Karpas-422 (cell line): ENCODE measurements at regions not wholly inside any gene's neighbourhood (a gene's known extent, or its start where the extent isn't known, plus 50 kb on each side); places are given as distances from the start of the nearest gene placed in this dataset.

Experiments used
- DNase-seq: peaks from one replicate; pipeline ENCODE4 v3.0.0-alpha.2; 2015
- H2AFZ ChIP-seq: fragments of 200-600 bp; sonication (generic); 2 replicates; pipeline ENCODE4 v1.6.1; 2014; ENCODE audit warnings: antibody characterized with exemption, low read length, mixed read lengths
- H3K27ac ChIP-seq: fragments of 200-600 bp; sonication (generic); 2 replicates; pipeline ENCODE4 v1.5.1; 2014; ENCODE audit warnings: mild to moderate bottlenecking, low read length, moderate library complexity
- H3K27me3 ChIP-seq: fragments of 200-600 bp; sonication (generic); 2 replicates; pipeline ENCODE4 v1.6.1; 2014; ENCODE audit warnings: low read length, mixed read lengths
- H3K36me3 ChIP-seq: fragments of 200-600 bp; sonication (generic); 2 replicates; pipeline ENCODE4 v1.6.1; 2014; ENCODE audit warnings: low read length, mixed read lengths; ENCODE audit not compliant: insufficient read depth
- H3K4me1 ChIP-seq: fragments of 200-600 bp; sonication (generic); 2 replicates; pipeline ENCODE4 v1.6.1; 2014; ENCODE audit warnings: mild to moderate bottlenecking, low read length, mixed read lengths
- H3K4me2 ChIP-seq: fragments of 200-600 bp; sonication (generic); 2 replicates; pipeline ENCODE4 v1.6.1; 2014; ENCODE audit warnings: low read length, low read depth, mild to moderate bottlenecking; ENCODE audit not compliant: poor library complexity, severe bottlenecking
- H3K4me3 ChIP-seq: fragments of 200-600 bp; sonication (generic); 2 replicates; pipeline ENCODE4 v1.5.1; 2014; ENCODE audit warnings: mild to moderate bottlenecking, antibody characterized with exemption, low read length, mixed read lengths
- H3K79me2 ChIP-seq: fragments of 200-600 bp; sonication (generic); 2 replicates; pipeline ENCODE4 v1.6.1; 2014; ENCODE audit warnings: mild to moderate bottlenecking, low read length, mixed read lengths
- H3K9ac ChIP-seq: fragments of 200-600 bp; sonication (generic); 2 replicates; pipeline ENCODE4 v1.6.0; 2014; ENCODE audit warnings: low read length
- H3K9me2 ChIP-seq: fragments of 200-600 bp; sonication (generic), shearing (Covaris generic); replicated peaks from 2 replicates; pipeline ENCODE4 v1.6.0; 2014; ENCODE audit warnings: mild to moderate bottlenecking, low read length, moderate library complexity; ENCODE audit not compliant: insufficient read depth
- H3K9me3 ChIP-seq: fragments of 300-700, 200-600 bp; sonication (generic); 2 replicates; pipeline ENCODE4 v1.6.1; 2014; ENCODE audit warnings: low read length, mixed read lengths
- H4K20me1 ChIP-seq: fragments of 200-600 bp; sonication (generic); 2 replicates; pipeline ENCODE4 v1.6.1; 2014; ENCODE audit warnings: mild to moderate bottlenecking, antibody characterized with exemption, low read length, low read depth; ENCODE audit not compliant: insufficient read depth

GRCh38 chr9:78678877-78679276, 382.0 kb downstream of the PSAT1 start:
- Histone ChIP-seq H3K4me2 (no peak overlapping the region), H3K4me1 (no peaks in the 10 kb centered on the region), H3K27ac (no peak overlapping the region), H4K20me1 (no peaks in the 10 kb centered on the region), H3K36me3 (no peaks in the 10 kb centered on the region), H3K4me3 (no peak overlapping the region), H3K9me2 (no peaks in the 10 kb centered on the region), H3K79me2 (no peaks in the 10 kb centered on the region), H3K9me3 (no peaks in the 10 kb centered on the region), H3K27me3 (no peaks in the 10 kb centered on the region), H3K9ac (no peak overlapping the region), H2AFZ (no peak overlapping the region)
- DNase-seq: no peak

- Histone ChIP-seq H3K27ac (no peak overlapping the region), H3K4me2 (no peak overlapping the region), H4K20me1 (no peaks in the 10 kb centered on the region), H3K79me2 (no peaks in the 10 kb centered on the region), H3K27me3 (no peaks in the 10 kb centered on the region), H3K4me3 (no peak overlapping the region), H3K36me3 (no peaks in the 10 kb centered on the region), H3K4me1 (no peaks in the 10 kb centered on the region), H2AFZ (no peak overlapping the region), H3K9me3 (no peaks in the 10 kb centered on the region), H3K9me2 (no peaks in the 10 kb centered on the region), H3K9ac (no peak overlapping the region)
- DNase-seq: no peak
Measured at GRCh38 chr9:78680196-78680595, 383.3 kb downstream of the PSAT1 start.

- Histone ChIP-seq H3K9ac (no peak overlapping the region), H2AFZ (no peak overlapping the region), H3K9me3 (no peaks in the 10 kb centered on the region), H4K20me1 (no peaks in the 10 kb centered on the region), H3K4me3 (no peak overlapping the region), H3K36me3 (no peaks in the 10 kb centered on the region), H3K27me3 (no peaks in the 10 kb centered on the region), H3K4me2 (no peak overlapping the region), H3K9me2 (no peaks in the 10 kb centered on the region), H3K27ac (no peak overlapping the region), H3K4me1 (no peaks in the 10 kb centered on the region), H3K79me2 (no peaks in the 10 kb centered on the region)
- no peak for DNase-seq
Measured at GRCh38 chr9:78682216-78682615, 385.3 kb downstream of the PSAT1 start.

GRCh38 chr9:78685471-78685870, 388.5 kb downstream of the PSAT1 start:
- H3K4me1 ChIP-seq: no peaks in the 10 kb centered on the region
- no peak overlapping the region for H3K4me2 ChIP-seq
- no peak overlapping the region for H3K27ac ChIP-seq
- H3K27me3 ChIP-seq: no peaks in the 10 kb centered on the region
- H2AFZ ChIP-seq: no peak overlapping the region
- H3K9me3 ChIP-seq: no peaks in the 10 kb centered on the region
- DNase-seq: no peak
- H3K4me3 ChIP-seq: no peak overlapping the region
- no peaks in the 10 kb centered on the region for H3K36me3 ChIP-seq
- H4K20me1 ChIP-seq: no peaks in the 10 kb centered on the region
- H3K9ac ChIP-seq: no peak overlapping the region
- no peaks in the 10 kb centered on the region for H3K79me2 ChIP-seq
- no peaks in the 10 kb centered on the region for H3K9me2 ChIP-seq

- no peaks in the 10 kb centered on the region for H3K9me3 ChIP-seq
- H2AFZ ChIP-seq: no peak overlapping the region
- H3K36me3 ChIP-seq: no peaks in the 10 kb centered on the region
- no peak overlapping the region for H3K27ac ChIP-seq
- no peak overlapping the region for H3K9ac ChIP-seq
- DNase-seq: no peak
- H3K79me2 ChIP-seq: no peaks in the 10 kb centered on the region
- no peak overlapping the region for H3K4me2 ChIP-seq
- no peaks in the 10 kb centered on the region for H4K20me1 ChIP-seq
- no peaks in the 10 kb centered on the region for H3K9me2 ChIP-seq
- H3K4me1 ChIP-seq: no peaks in the 10 kb centered on the region
- no peaks in the 10 kb centered on the region for H3K27me3 ChIP-seq
- H3K4me3 ChIP-seq: no peak overlapping the region
Measured at GRCh38 chr9:78688796-78689195, 391.9 kb downstream of the PSAT1 start.

GRCh38 chr9:78691542-78691941, 394.6 kb downstream of the PSAT1 start:
- Histone ChIP-seq H4K20me1 (no peaks in the 10 kb centered on the region), H3K4me1 (no peaks in the 10 kb centered on the region), H3K4me3 (no peak overlapping the region), H3K79me2 (no peaks in the 10 kb centered on the region), H2AFZ (no peak overlapping the region), H3K9ac (no peak overlapping the region), H3K27ac (no peak overlapping the region), H3K4me2 (no peak overlapping the region), H3K9me3 (no peaks in the 10 kb centered on the region), H3K9me2 (no peaks in the 10 kb centered on the region), H3K36me3 (no peaks in the 10 kb centered on the region), H3K27me3 (no peaks in the 10 kb centered on the region)
- DNase-seq: no peak

GRCh38 chr9:78692871-78693270, 395.9 kb downstream of the PSAT1 start:
- Histone ChIP-seq H3K27me3 (no peaks in the 10 kb centered on the region), H4K20me1 (no peaks in the 10 kb centered on the region), H3K9ac (no peak overlapping the region), H3K9me2 (no peaks in the 10 kb centered on the region), H3K36me3 (no peaks in the 10 kb centered on the region), H3K4me3 (no peak overlapping the region), H3K9me3 (no peaks in the 10 kb centered on the region), H3K27ac (no peak overlapping the region), H2AFZ (no peak overlapping the region), H3K4me1 (no peaks in the 10 kb centered on the region), H3K79me2 (no peaks in the 10 kb centered on the region), H3K4me2 (no peak overlapping the region)
- DNase-seq: no peak

- Histone ChIP-seq H3K4me2 (no peak overlapping the region), H2AFZ (no peak overlapping the region)
Measured at GRCh38 chr9:78694974-78695373, 398.0 kb downstream of the PSAT1 start.

GRCh38 chr9:78695519-78695918, 398.6 kb downstream of the PSAT1 start:
- no peak overlapping the region for H3K4me2 ChIP-seq
- H3K79me2 ChIP-seq: no peaks in the 10 kb centered on the region
- no peaks in the 10 kb centered on the region for H3K9me3 ChIP-seq
- no peak for DNase-seq
- H3K27me3 ChIP-seq: no peaks in the 10 kb centered on the region
- no peaks in the 10 kb centered on the region for H3K4me1 ChIP-seq
- H3K4me3 ChIP-seq: no peak overlapping the region
- H2AFZ ChIP-seq: no peak overlapping the region
- H3K9ac ChIP-seq: no peak overlapping the region
- H3K36me3 ChIP-seq: no peaks in the 10 kb centered on the region
- H3K9me2 ChIP-seq: no peaks in the 10 kb centered on the region
- H3K27ac ChIP-seq: no peak overlapping the region
- H4K20me1 ChIP-seq: no peaks in the 10 kb centered on the region

More at GRCh38 chr9:78694974-78695373, 398.0 kb downstream of the PSAT1 start:
- no peaks in the 10 kb centered on the region for H3K27me3 ChIP-seq
- H3K27ac ChIP-seq: no peak overlapping the region
- H3K4me1 ChIP-seq: no peaks in the 10 kb centered on the region
- no peaks in the 10 kb centered on the region for H3K79me2 ChIP-seq
- no peaks in the 10 kb centered on the region for H3K9me2 ChIP-seq
- H3K9ac ChIP-seq: no peak overlapping the region
- H3K9me3 ChIP-seq: no peaks in the 10 kb centered on the region
- H3K36me3 ChIP-seq: no peaks in the 10 kb centered on the region
- no peak overlapping the region for H3K4me3 ChIP-seq
- H4K20me1 ChIP-seq: no peaks in the 10 kb centered on the region
- DNase-seq: no peak
